ENCODE measurements at regions not wholly inside any gene's neighbourhood (a gene's known extent, or its start where the extent isn't known, plus 50 kb on each side); places are given as distances from the start of the nearest gene placed in this dataset.

DNA sequence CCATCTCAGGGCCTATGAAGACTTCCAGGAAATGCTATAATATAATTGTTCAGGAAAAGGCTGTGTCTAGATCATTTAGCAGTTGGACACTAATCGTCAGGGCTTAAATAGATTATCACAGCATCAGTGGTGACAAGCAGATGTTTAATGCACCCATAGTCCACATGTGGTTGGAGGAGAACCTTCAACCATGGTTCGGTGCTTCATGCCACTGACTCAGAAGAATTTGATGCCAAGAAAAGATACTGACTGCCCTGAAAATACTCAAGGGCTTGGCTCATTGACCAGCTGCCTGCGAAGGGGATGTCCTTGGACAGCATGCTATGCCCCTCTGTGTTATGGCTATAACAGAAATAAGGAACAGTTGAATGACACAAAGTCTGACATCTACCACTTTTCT is 175.7 kb downstream of the HHIPL2 start:
- Histone ChIP-seq H2AK5ac (ENCODE audit: low read length, severe bottlenecking) (peak overlapping the region; percentile 6), H2BK12ac (ENCODE audit: low read length in 2 of 2) (peak overlapping the region; percentile 12 to 55), H4K91ac (ENCODE audit: low read length) (peak overlapping the region; percentile 18), H3K14ac (ENCODE audit: low read length in 2 of 2) (no peak overlapping the region), H3K27ac (ENCODE audit: low read length, poor library complexity, severe bottlenecking) (peak overlapping the region; percentile 95), H2BK120ac (ENCODE audit: low read depth, low read length) (no peak overlapping the region), H3K79me1 (replicated peaks; ENCODE audit: low read length, poor library complexity, severe bottlenecking) (no peaks in the 10 kb centered on the region), H2AFZ (ENCODE audit: low read depth, low read length) (no peak overlapping the region), H3K27me3 (ENCODE audit: control insufficient read depth in 1 of 2, insufficient read depth in 1 of 2, low read length in 2 of 2) (no peaks in the 10 kb centered on the region), H3K18ac (ENCODE audit: low read depth in 1 of 2, low read length in 2 of 2) (no peak overlapping the region), H3K4me2 (ENCODE audit: low read length, poor library complexity, severe bottlenecking) (no peak overlapping the region), H3K4me3 (ENCODE audit: insufficient read depth in 1 of 2, low read depth in 1 of 2, low read length in 2 of 2) (no peak overlapping the region), H2BK5ac (ENCODE audit: low read depth, low read length, poor library complexity, severe bottlenecking) (no peak overlapping the region), H3K9me3 (ENCODE audit: control insufficient read depth, low read length) (no peaks in the 10 kb centered on the region), H3K4ac (ENCODE audit: low read depth in 1 of 2, low read length in 2 of 2) (peak overlapping the region in 1 of 2 experiments; percentile 9), H2BK15ac (ENCODE audit: low read depth, poor library complexity, severe bottlenecking) (no peak overlapping the region), H4K8ac (ENCODE audit: low read length) (peak overlapping the region; percentile 59), H3K23ac (ENCODE audit: low read length in 2 of 2) (no peak overlapping the region), H3K9ac (ENCODE audit: low read length) (no peak overlapping the region), H3K36me3 (ENCODE audit: control insufficient read depth in 1 of 2, insufficient read depth in 2 of 2, low read depth in 1 of 2, low read length in 2 of 2) (no peaks in the 10 kb centered on the region), H3K4me1 (ENCODE audit: control insufficient read depth, insufficient read depth, low read depth, low read length) (peaks cover 14% of the 10 kb centered on the region)
- DNase-seq, result peak; percentile 18
- 84% methylated on average over 3 of the region's 3 CpGs for WGBS

DNA sequence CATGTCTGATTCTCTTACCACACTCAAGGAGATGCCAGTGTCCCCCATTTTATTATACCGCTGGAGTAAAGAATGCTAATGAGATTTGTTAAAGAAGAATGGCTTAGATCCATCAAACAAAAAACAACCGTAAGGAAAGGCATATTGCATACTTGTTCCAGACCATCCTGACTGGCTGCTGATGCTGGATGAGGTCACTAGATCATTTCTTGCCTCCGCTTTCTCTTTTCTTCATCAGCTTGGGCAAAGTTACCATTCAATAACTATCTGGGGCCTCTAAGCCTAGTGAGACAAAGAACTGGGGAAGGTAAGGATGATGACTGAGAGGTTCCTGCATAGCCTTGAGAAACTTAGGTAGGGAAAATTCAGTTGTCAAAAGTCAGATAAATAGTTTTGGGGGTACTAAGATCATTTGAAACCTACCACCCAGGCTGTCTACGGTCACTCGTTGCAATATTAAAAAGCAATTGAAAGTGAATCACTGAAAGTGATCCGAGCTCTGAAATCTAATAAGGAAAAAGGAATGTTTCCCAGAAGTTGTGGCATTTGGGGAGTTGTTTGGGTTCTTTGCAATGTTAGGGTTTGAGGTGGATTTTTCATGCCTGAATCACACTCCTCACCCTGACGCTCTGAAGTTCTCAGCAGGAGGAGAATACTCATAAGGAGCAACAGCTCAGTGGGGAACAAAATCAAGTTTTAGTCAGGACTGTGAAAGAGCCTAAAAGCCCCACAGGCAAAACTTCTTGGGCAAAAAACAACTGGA is 176.8 kb downstream of the HHIPL2 start:
- Histone ChIP-seq H3K4me1 (ENCODE audit: control insufficient read depth, insufficient read depth, low read depth, low read length) (peaks cover 14% of the 10 kb centered on the region), H3K4ac (ENCODE audit: low read depth in 1 of 2, low read length in 2 of 2) (peak overlapping the region in 1 of 2 experiments; percentile 15), H2BK5ac (ENCODE audit: low read depth, low read length, poor library complexity, severe bottlenecking) (peak overlapping the region; percentile 84), H3K18ac (ENCODE audit: low read depth in 1 of 2, low read length in 2 of 2) (peak overlapping the region in 1 of 2 experiments; percentile 55), H3K14ac (ENCODE audit: low read length in 2 of 2) (no peak overlapping the region), H3K36me3 (ENCODE audit: control insufficient read depth in 1 of 2, insufficient read depth in 2 of 2, low read depth in 1 of 2, low read length in 2 of 2) (no peaks in the 10 kb centered on the region), H2AK5ac (ENCODE audit: low read length, severe bottlenecking) (peak overlapping the region; percentile 74), H4K91ac (ENCODE audit: low read length) (no peak overlapping the region), H2BK15ac (ENCODE audit: low read depth, poor library complexity, severe bottlenecking) (no peak overlapping the region), H3K27ac (ENCODE audit: low read length, poor library complexity, severe bottlenecking) (peak overlapping the region; percentile 95), H3K4me2 (ENCODE audit: low read length, poor library complexity, severe bottlenecking) (no peak overlapping the region), H2AFZ (ENCODE audit: low read depth, low read length) (no peak overlapping the region), H3K9ac (ENCODE audit: low read length) (peak overlapping the region; percentile 64), H4K8ac (ENCODE audit: low read length) (no peak overlapping the region), H3K4me3 (ENCODE audit: insufficient read depth in 1 of 2, low read depth in 1 of 2, low read length in 2 of 2) (peak overlapping the region in 1 of 2 experiments; percentile 0), H3K9me3 (ENCODE audit: control insufficient read depth, low read length) (no peaks in the 10 kb centered on the region), H2BK120ac (ENCODE audit: low read depth, low read length) (no peak overlapping the region), H2BK12ac (ENCODE audit: low read length in 2 of 2) (peak overlapping the region; percentile 75 to 82), H3K23ac (ENCODE audit: low read length in 2 of 2) (no peak overlapping the region), H3K27me3 (ENCODE audit: control insufficient read depth in 1 of 2, insufficient read depth in 1 of 2, low read length in 2 of 2) (no peaks in the 10 kb centered on the region), H3K79me1 (replicated peaks; ENCODE audit: low read length, poor library complexity, severe bottlenecking) (no peaks in the 10 kb centered on the region)
- peak; percentile 88 for DNase-seq
- WGBS, result 35% methylated on average over 6 of the region's 7 CpGs

DNA sequence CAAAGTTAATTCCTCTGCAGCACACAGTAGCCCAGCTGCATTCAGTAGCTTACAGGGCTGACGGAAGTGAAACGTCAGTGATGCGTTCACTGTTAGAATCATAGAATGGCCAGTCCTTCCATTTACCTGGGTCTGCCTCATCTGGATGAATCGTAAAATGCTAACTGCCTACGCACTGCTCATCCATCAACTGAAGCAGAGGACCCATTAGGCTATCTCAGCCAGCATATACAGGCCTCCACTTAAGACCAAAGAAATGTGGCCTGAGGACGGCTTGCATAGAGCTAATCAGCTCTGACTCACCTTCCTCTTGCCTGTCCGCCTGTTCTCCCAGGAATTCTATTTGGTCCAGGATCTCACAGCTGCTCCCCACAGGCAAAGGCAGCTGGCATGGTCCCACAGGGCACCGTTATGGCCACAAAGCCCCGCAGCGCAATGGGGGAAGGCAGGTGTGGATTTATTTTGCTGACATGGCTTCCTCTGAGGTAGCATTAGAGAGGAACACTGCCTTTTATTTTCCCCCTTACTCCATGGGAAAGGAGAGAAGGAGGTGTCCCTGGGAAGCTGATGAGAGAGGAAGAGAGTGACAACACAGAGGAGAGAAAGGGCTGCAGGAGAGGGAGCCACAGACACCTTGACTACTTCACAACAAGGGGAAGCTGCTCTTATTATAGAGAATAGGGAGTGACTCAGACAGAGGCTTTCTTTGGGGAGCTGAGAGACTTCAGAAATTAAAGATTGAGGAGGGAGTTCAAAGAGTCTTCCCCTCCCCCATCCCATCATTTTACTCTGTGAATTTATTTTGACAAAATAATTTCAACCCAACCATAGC is 177.6 kb downstream of the HHIPL2 start:
- Histone ChIP-seq H3K4me1 (ENCODE audit: control insufficient read depth, insufficient read depth, low read depth, low read length) (peaks cover 14% of the 10 kb centered on the region), H2BK120ac (ENCODE audit: low read depth, low read length) (no peak overlapping the region), H3K23ac (ENCODE audit: low read length in 2 of 2) (no peak overlapping the region)

DNA sequence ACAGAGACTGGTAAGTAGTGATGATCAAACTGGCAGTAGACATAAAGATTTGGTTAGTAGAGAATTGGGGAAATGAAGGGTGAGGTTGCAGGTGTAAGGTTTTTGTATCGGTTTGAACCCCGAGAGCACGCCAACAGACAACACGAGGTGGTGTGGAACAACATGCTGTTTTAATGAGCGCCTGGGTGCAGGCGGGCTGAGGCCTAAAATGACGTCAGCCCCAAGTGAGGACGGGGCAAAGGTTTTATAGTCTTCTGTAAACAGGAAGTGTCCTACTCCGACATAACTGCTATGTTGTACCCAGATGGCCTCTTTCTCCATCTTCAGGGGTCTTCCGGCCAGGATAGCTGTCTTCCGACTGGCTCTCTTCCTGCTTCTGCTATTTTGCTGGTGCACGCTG is 178.8 kb downstream of the HHIPL2 start:
- WGBS, result 66% methylated on average over 12 of the region's 12 CpGs
- H3K9ac ChIP-seq (ENCODE audit: low read length), result no peak overlapping the region
- H2AK5ac ChIP-seq (ENCODE audit: low read length, severe bottlenecking), result peak overlapping the region; percentile 59

More for the DNA sequence above, 177.6 kb downstream of the HHIPL2 start:
- Histone ChIP-seq H3K18ac (ENCODE audit: low read depth in 1 of 2, low read length in 2 of 2) (peak overlapping the region; percentile 42 to 67), H3K9me3 (ENCODE audit: control insufficient read depth, low read length) (no peaks in the 10 kb centered on the region), H2AK5ac (ENCODE audit: low read length, severe bottlenecking) (peak overlapping the region; percentile 74), H2BK5ac (ENCODE audit: low read depth, low read length, poor library complexity, severe bottlenecking) (no peak overlapping the region), H3K27ac (ENCODE audit: low read length, poor library complexity, severe bottlenecking) (peak overlapping the region; percentile 95), H2BK12ac (ENCODE audit: low read length in 2 of 2) (peak overlapping the region; percentile 14 to 87), H2AFZ (ENCODE audit: low read depth, low read length) (peak overlapping the region; percentile 42), H2BK15ac (ENCODE audit: low read depth, poor library complexity, severe bottlenecking) (peak overlapping the region; percentile 29), H3K4ac (ENCODE audit: low read depth in 1 of 2, low read length in 2 of 2) (peak overlapping the region in 1 of 2 experiments; percentile 71), H4K91ac (ENCODE audit: low read length) (no peak overlapping the region), H3K79me1 (replicated peaks; ENCODE audit: low read length, poor library complexity, severe bottlenecking) (no peaks in the 10 kb centered on the region), H3K27me3 (ENCODE audit: control insufficient read depth in 1 of 2, insufficient read depth in 1 of 2, low read length in 2 of 2) (no peaks in the 10 kb centered on the region), H3K36me3 (ENCODE audit: control insufficient read depth in 1 of 2, insufficient read depth in 2 of 2, low read depth in 1 of 2, low read length in 2 of 2) (no peaks in the 10 kb centered on the region), H3K14ac (ENCODE audit: low read length in 2 of 2) (no peak overlapping the region), H3K4me2 (ENCODE audit: low read length, poor library complexity, severe bottlenecking) (no peak overlapping the region), H3K4me3 (ENCODE audit: insufficient read depth in 1 of 2, low read depth in 1 of 2, low read length in 2 of 2) (peak overlapping the region in 1 of 2 experiments; percentile 0), H3K9ac (ENCODE audit: low read length) (no peak overlapping the region), H4K8ac (ENCODE audit: low read length) (peak overlapping the region; percentile 5)
- DNase-seq, result peak; percentile 89
- WGBS, result 21% methylated on average over 10 of the region's 10 CpGs

More for the DNA sequence above, 178.8 kb downstream of the HHIPL2 start:
- Histone ChIP-seq H3K4me3 (ENCODE audit: insufficient read depth in 1 of 2, low read depth in 1 of 2, low read length in 2 of 2) (no peak overlapping the region), H3K4ac (ENCODE audit: low read depth in 1 of 2, low read length in 2 of 2) (peak overlapping the region in 1 of 2 experiments; percentile 44), H3K14ac (ENCODE audit: low read length in 2 of 2) (no peak overlapping the region), H2BK120ac (ENCODE audit: low read depth, low read length) (no peak overlapping the region), H3K23ac (ENCODE audit: low read length in 2 of 2) (no peak overlapping the region), H3K27ac (ENCODE audit: low read length, poor library complexity, severe bottlenecking) (no peak overlapping the region), H2BK15ac (ENCODE audit: low read depth, poor library complexity, severe bottlenecking) (no peak overlapping the region), H3K18ac (ENCODE audit: low read depth in 1 of 2, low read length in 2 of 2) (peak overlapping the region; percentile 25 to 42), H3K4me2 (ENCODE audit: low read length, poor library complexity, severe bottlenecking) (no peak overlapping the region), H4K8ac (ENCODE audit: low read length) (peak overlapping the region; percentile 51), H3K4me1 (ENCODE audit: control insufficient read depth, insufficient read depth, low read depth, low read length) (peaks cover 14% of the 10 kb centered on the region), H3K79me1 (replicated peaks; ENCODE audit: low read length, poor library complexity, severe bottlenecking) (no peaks in the 10 kb centered on the region), H2BK12ac (ENCODE audit: low read length in 2 of 2) (peak overlapping the region in 1 of 2 experiments; percentile 73), H3K9me3 (ENCODE audit: control insufficient read depth, low read length) (no peaks in the 10 kb centered on the region), H4K91ac (ENCODE audit: low read length) (peak overlapping the region; percentile 62), H3K36me3 (ENCODE audit: control insufficient read depth in 1 of 2, insufficient read depth in 2 of 2, low read depth in 1 of 2, low read length in 2 of 2) (no peaks in the 10 kb centered on the region), H2BK5ac (ENCODE audit: low read depth, low read length, poor library complexity, severe bottlenecking) (no peak overlapping the region), H2AFZ (ENCODE audit: low read depth, low read length) (no peak overlapping the region), H3K27me3 (ENCODE audit: control insufficient read depth in 1 of 2, insufficient read depth in 1 of 2, low read length in 2 of 2) (no peaks in the 10 kb centered on the region)
- peak; percentile 14 for DNase-seq

All from mesenchymal stem cell (in vitro differentiated cells and primary cell).